MCF 10A (cell line): ENCODE measurements at regions not wholly inside any gene's neighbourhood (a gene's known extent, or its start where the extent isn't known, plus 50 kb on each side); places are given as distances from the start of the nearest gene placed in this dataset.
"Not testable (repeated sequence)": the region's sequence is repeated elsewhere in the genome, so short reads cannot be mapped to it uniquely, and the experiment has no call there.

Source experiments
- BruUV-seq: library from RNA; stranded (reverse); fragments of 400-500 nt; replicated peaks from 2 replicates; lab custom pipeline; 2021; lab: Mats Ljungman, UMichigan
- CTCF ChIA-PET: fragments of 300-600 bp; sonication (Branson Sonifier 250); formaldehyde crosslinking; extraction: SDS; loops from one replicate; lab custom pipeline; 2021; ENCODE audit warnings: antibody characterized with exemption, inconsistent platforms; lab: Yijun Ruan, JAX
- POLR2A ChIA-PET: fragments of 300-600, 350-650 bp; sonication (Branson Sonifier 250); formaldehyde crosslinking; extraction: SDS; loops from one replicate; lab custom pipeline; 2020; ENCODE audit warnings: antibody characterized with exemption, inconsistent platforms; lab: Yijun Ruan, JAX
- DNase-seq: peaks from one replicate; pipeline ENCODE4 v3.0.0-alpha.2; 2018; ENCODE audit not compliant: unreplicated experiment
- H3K27ac Mint-ChIP-seq: one replicate; pipeline ENCODE4 v1.8.0; 2022; ENCODE audit warnings: mild to moderate bottlenecking, low read depth, mixed read lengths; ENCODE audit not compliant: unreplicated experiment
- H3K27me3 Mint-ChIP-seq: one replicate; pipeline ENCODE4 v1.8.0; 2022; ENCODE audit warnings: mixed read lengths; ENCODE audit not compliant: insufficient read depth, unreplicated experiment
- H3K36me3 Mint-ChIP-seq: one replicate; pipeline ENCODE4 v1.8.0; 2022; ENCODE audit warnings: mild to moderate bottlenecking, moderate library complexity, mixed read lengths; ENCODE audit not compliant: insufficient read depth, unreplicated experiment
- H3K4me1 Mint-ChIP-seq: one replicate; pipeline ENCODE4 v1.8.0; 2022; ENCODE audit warnings: mixed read lengths; ENCODE audit not compliant: insufficient read depth, unreplicated experiment
- H3K4me3 Mint-ChIP-seq: one replicate; pipeline ENCODE4 v1.8.0; 2022; ENCODE audit warnings: mild to moderate bottlenecking, moderate library complexity, mixed read lengths; ENCODE audit not compliant: unreplicated experiment
- H3K9me3 Mint-ChIP-seq: one replicate; pipeline ENCODE4 v1.8.0; 2022; ENCODE audit warnings: mixed read lengths; ENCODE audit not compliant: unreplicated experiment
- CTCF ChIP-seq: fragments of 200-600 bp; IDR thresholded peaks from one replicate; pipeline ENCODE4 v1.8.0; 2022; ENCODE audit warnings: antibody characterized with exemption, mild to moderate bottlenecking; ENCODE audit not compliant: unreplicated experiment
- intact Hi-C: fragments of 100-400 bp; cut with micrococcal nuclease; formaldehyde crosslinking; loops from 2 replicates; pipeline ENCODE4 v1.14.1; 2022

GRCh38 chrX:40878766-40879165, 143.4 kb upstream of the MED14 start:
- Mint-ChIP-seq H3K4me3 (no peak overlapping the region), H3K36me3 (no peaks in the 10 kb centered on the region), H3K27ac (no peak overlapping the region), H3K9me3 (no peaks in the 10 kb centered on the region), H3K4me1 (no peaks in the 10 kb centered on the region), H3K27me3 (peaks cover 80% of the 10 kb centered on the region)
- no TSS peak for BruUV-seq
- intact Hi-C loops, result loop anchor here (1.0 kb wide), 2 partner anchors 44 to 237 kb away; no protein-coding TSS in a partner anchor
- TF ChIP-seq CTCF, result no peak
- DNase-seq, result no peak
- CTCF ChIA-PET, result interaction anchor here (0.6 to 5.5 kb wide), 10 partner anchors 11 to 338 kb away, joined by 3 to 34 read pairs (median 4); no protein-coding TSS in a partner anchor
- POLR2A ChIA-PET, result interaction anchor here (1.4 to 1.8 kb wide), 3 partner anchors 12 to 206 kb away, joined by 7 to 10 read pairs (median 8); partner anchors contain the start of gene USP9X

GRCh38 chrX:40879172-40879571, 143.8 kb upstream of the MED14 start:
- not testable (repeated sequence) for H3K4me1 Mint-ChIP-seq

GRCh38 chrX:40880712-40881111, 145.4 kb upstream of the MED14 start:
- Mint-ChIP-seq H3K4me1 (no peaks in the 10 kb centered on the region), H3K9me3 (no peaks in the 10 kb centered on the region), H3K27ac (no peak overlapping the region), H3K4me3 (no peak overlapping the region), H3K36me3 (no peaks in the 10 kb centered on the region), H3K27me3 (peaks cover 79% of the 10 kb centered on the region)
- CTCF ChIA-PET, result interaction anchor here (0.6 to 0.9 kb wide), 3 partner anchors 10 to 166 kb away, joined by 3 to 5 read pairs (median 3); no protein-coding TSS in a partner anchor
- no peak for DNase-seq
- POLR2A ChIA-PET, result interaction anchor here (0.6 to 1.3 kb wide), 2 partner anchors 14 to 159 kb away, joined by 3 to 5 read pairs; no protein-coding TSS in a partner anchor
- intact Hi-C loops, result no loop called here
- no peak for TF ChIP-seq CTCF
- no TSS peak for BruUV-seq

More at GRCh38 chrX:40879172-40879571, 143.8 kb upstream of the MED14 start:
- ChIA-PET CTCF (interaction anchor here (0.6 to 5.5 kb wide), 3 partner anchors 16 to 236 kb away, joined by 3 to 34 read pairs (median 4); no protein-coding TSS in a partner anchor), POLR2A (interaction anchor here (1.4 to 1.8 kb wide), 2 partner anchors 12 to 43 kb away, joined by 7 to 8 read pairs; no protein-coding TSS in a partner anchor)
- H3K9me3 Mint-ChIP-seq, H3K27ac Mint-ChIP-seq, intact Hi-C loops, BruUV-seq, H3K4me3 Mint-ChIP-seq, DNase-seq, H3K36me3 Mint-ChIP-seq: not testable (repeated sequence)
- peaks cover 83% of the 10 kb centered on the region for H3K27me3 Mint-ChIP-seq

- no peak overlapping the region for H3K4me3 Mint-ChIP-seq
- intact Hi-C loops, result no loop called here
- H3K9me3 Mint-ChIP-seq, result no peaks in the 10 kb centered on the region
- ChIA-PET POLR2A (no interaction called here), CTCF (interaction anchor here (0.6 to 1.1 kb wide), 2 partner anchors 9 to 11 kb away, joined by 3 read pairs; no protein-coding TSS in a partner anchor)
- no TSS peak for BruUV-seq
- peaks cover 75% of the 10 kb centered on the region for H3K27me3 Mint-ChIP-seq
- DNase-seq, result no peak
- TF ChIP-seq CTCF, result no peak
- no peak overlapping the region for H3K27ac Mint-ChIP-seq
- H3K36me3 Mint-ChIP-seq, result no peaks in the 10 kb centered on the region
- H3K4me1 Mint-ChIP-seq, result no peaks in the 10 kb centered on the region
Observed at GRCh38 chrX:40883021-40883619, 147.8 kb upstream of the MED14 start.
